ENCODE measurements at regions not wholly inside any gene's neighbourhood (a gene's known extent, or its start where the extent isn't known, plus 50 kb on each side); places are given as distances from the start of the nearest gene placed in this dataset.

DNA sequence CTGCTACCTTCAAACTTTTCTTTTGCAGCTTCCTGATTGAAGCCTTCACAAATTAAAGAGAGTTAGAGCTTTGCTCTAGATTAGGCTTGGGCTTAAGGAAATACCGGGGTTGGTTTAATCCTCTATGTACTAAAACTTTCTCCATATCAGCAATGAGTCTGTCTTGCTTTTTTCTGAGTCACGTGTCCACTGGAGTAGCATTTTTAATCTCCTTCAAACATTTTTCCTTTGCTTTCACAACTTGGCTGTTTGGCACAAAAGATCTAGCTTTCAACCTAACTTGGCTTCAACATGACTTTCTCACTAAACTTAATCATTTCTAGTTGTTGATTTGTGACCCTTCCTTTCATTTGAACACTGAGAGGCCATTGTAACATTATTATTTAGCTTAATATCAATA is 261.6 kb downstream of the PLK2 start:
- whole genome bisulfite sequencing (ENCODE audit: low lambda C conversion rate, missing lambda C conversion rate), result 54% methylated on average over 2 of the region's 2 CpGs
- H4K20me1 ChIP-seq (ENCODE audit: insufficient read depth, poor library complexity, severe bottlenecking), result no peaks in the 10 kb centered on the region
- no peaks in the 10 kb centered on the region for H3K27me3 ChIP-seq
- H2AFZ ChIP-seq, result no peak overlapping the region
- no peak overlapping the region for H3K4me2 ChIP-seq
- no peaks in the 10 kb centered on the region for H3K36me3 ChIP-seq (replicated peaks; ENCODE audit: insufficient read depth, low read depth)
- no peak overlapping the region for H3K4me3 ChIP-seq
- H3K4me1 ChIP-seq (ENCODE audit: insufficient read depth), result no peaks in the 10 kb centered on the region
- H3K79me2 ChIP-seq, result no peaks in the 10 kb centered on the region
- DNase-seq (ENCODE audit: low spot score), result no peak
- TF ChIP-seq, protein P1, sequence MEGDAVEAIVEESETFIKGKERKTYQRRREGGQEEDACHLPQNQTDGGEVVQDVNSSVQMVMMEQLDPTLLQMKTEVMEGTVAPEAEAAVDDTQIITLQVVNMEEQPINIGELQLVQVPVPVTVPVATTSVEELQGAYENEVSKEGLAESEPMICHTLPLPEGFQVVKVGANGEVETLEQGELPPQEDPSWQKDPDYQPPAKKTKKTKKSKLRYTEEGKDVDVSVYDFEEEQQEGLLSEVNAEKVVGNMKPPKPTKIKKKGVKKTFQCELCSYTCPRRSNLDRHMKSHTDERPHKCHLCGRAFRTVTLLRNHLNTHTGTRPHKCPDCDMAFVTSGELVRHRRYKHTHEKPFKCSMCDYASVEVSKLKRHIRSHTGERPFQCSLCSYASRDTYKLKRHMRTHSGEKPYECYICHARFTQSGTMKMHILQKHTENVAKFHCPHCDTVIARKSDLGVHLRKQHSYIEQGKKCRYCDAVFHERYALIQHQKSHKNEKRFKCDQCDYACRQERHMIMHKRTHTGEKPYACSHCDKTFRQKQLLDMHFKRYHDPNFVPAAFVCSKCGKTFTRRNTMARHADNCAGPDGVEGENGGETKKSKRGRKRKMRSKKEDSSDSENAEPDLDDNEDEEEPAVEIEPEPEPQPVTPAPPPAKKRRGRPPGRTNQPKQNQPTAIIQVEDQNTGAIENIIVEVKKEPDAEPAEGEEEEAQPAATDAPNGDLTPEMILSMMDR (IDR thresholded peaks at IDR 0.05; ENCODE audit: poor library complexity), result no peak
- TF ChIP-seq EZH2phosphoT487 (IDR thresholded peaks at IDR 0.05; ENCODE audit: low read depth, severe bottlenecking, unreplicated experiment) (no peak), EZH2 (IDR thresholded peaks at IDR 0.05; ENCODE audit: borderline replicate concordance) (no peak)
- H3K9me2 ChIP-seq (replicated peaks; ENCODE audit: insufficient read depth), result no peaks in the 10 kb centered on the region
- no peaks in the 10 kb centered on the region for H3K9me3 ChIP-seq (ENCODE audit: low read depth)
- no peak overlapping the region for H3K27ac ChIP-seq

- Histone ChIP-seq H4K20me1 (ENCODE audit: insufficient read depth, poor library complexity, severe bottlenecking) (no peaks in the 10 kb centered on the region), H3K27ac (no peak overlapping the region), H3K4me2 (no peak overlapping the region), H3K4me1 (ENCODE audit: insufficient read depth) (no peaks in the 10 kb centered on the region), H3K9me2 (replicated peaks; ENCODE audit: insufficient read depth) (no peaks in the 10 kb centered on the region), H2AFZ (no peak overlapping the region), H3K9me3 (ENCODE audit: low read depth) (no peaks in the 10 kb centered on the region), H3K4me3 (no peak overlapping the region), H3K36me3 (replicated peaks; ENCODE audit: insufficient read depth, low read depth) (no peaks in the 10 kb centered on the region), H3K79me2 (no peaks in the 10 kb centered on the region), H3K27me3 (no peaks in the 10 kb centered on the region)
- TF ChIP-seq EZH2 (IDR thresholded peaks at IDR 0.05; ENCODE audit: borderline replicate concordance) (no peak), EZH2phosphoT487 (IDR thresholded peaks at IDR 0.05; ENCODE audit: low read depth, severe bottlenecking, unreplicated experiment) (no peak)
- TF ChIP-seq, protein P1 (IDR thresholded peaks at IDR 0.05; ENCODE audit: poor library complexity), result no peak
- DNase-seq (ENCODE audit: low spot score), result no peak
Measured at GRCh38 chr5:58197875-58198274, 262.0 kb downstream of the PLK2 start.

- Histone ChIP-seq H3K36me3 (replicated peaks; ENCODE audit: insufficient read depth, low read depth) (no peaks in the 10 kb centered on the region), H3K4me1 (ENCODE audit: insufficient read depth) (no peaks in the 10 kb centered on the region), H3K4me2 (no peak overlapping the region), H3K27ac (no peak overlapping the region), H3K9me2 (replicated peaks; ENCODE audit: insufficient read depth) (no peaks in the 10 kb centered on the region), H3K27me3 (no peaks in the 10 kb centered on the region), H2AFZ (no peak overlapping the region), H3K79me2 (no peaks in the 10 kb centered on the region), H4K20me1 (ENCODE audit: insufficient read depth, poor library complexity, severe bottlenecking) (no peaks in the 10 kb centered on the region), H3K4me3 (no peak overlapping the region), H3K9me3 (ENCODE audit: low read depth) (no peaks in the 10 kb centered on the region)
- WGBS (ENCODE audit: low lambda C conversion rate, missing lambda C conversion rate), result 86% methylated on average over 1 of the region's 1 CpG
- no peak for DNase-seq (ENCODE audit: low spot score)
- no peak for TF ChIP-seq EZH2 (IDR thresholded peaks at IDR 0.05; ENCODE audit: borderline replicate concordance)
- TF ChIP-seq, protein P1 (IDR thresholded peaks at IDR 0.05; ENCODE audit: poor library complexity), result no peak
- TF ChIP-seq EZH2phosphoT487 (IDR thresholded peaks at IDR 0.05; ENCODE audit: low read depth, severe bottlenecking, unreplicated experiment), result no peak
Measured at GRCh38 chr5:58191443-58191842, 268.4 kb downstream of the PLK2 start.

GRCh38 chr5:58188262-58188651 is 271.6 kb downstream of the PLK2 start:
- no peak overlapping the region for H3K4me3 ChIP-seq

More at GRCh38 chr5:58188262-58188651, 271.6 kb downstream of the PLK2 start:
- no peaks in the 10 kb centered on the region for H4K20me1 ChIP-seq (ENCODE audit: insufficient read depth, poor library complexity, severe bottlenecking)
- no peaks in the 10 kb centered on the region for H3K9me3 ChIP-seq (ENCODE audit: low read depth)
- 42% methylated on average over 4 of the region's 4 CpGs for WGBS (ENCODE audit: low lambda C conversion rate, missing lambda C conversion rate)
- no peaks in the 10 kb centered on the region for H3K36me3 ChIP-seq (replicated peaks; ENCODE audit: insufficient read depth, low read depth)
- TF ChIP-seq, protein P1 (IDR thresholded peaks at IDR 0.05; ENCODE audit: poor library complexity), result no peak
- TF ChIP-seq EZH2 (IDR thresholded peaks at IDR 0.05; ENCODE audit: borderline replicate concordance), result no peak
- H3K27me3 ChIP-seq, result no peaks in the 10 kb centered on the region
- H3K79me2 ChIP-seq, result no peaks in the 10 kb centered on the region
- H3K4me2 ChIP-seq, result peak overlapping the region; percentile 3
- H2AFZ ChIP-seq, result no peak overlapping the region
- peak; percentile 8 for DNase-seq (ENCODE audit: low spot score)
- no peaks in the 10 kb centered on the region for H3K4me1 ChIP-seq (ENCODE audit: insufficient read depth)
- no peak overlapping the region for H3K27ac ChIP-seq
- no peaks in the 10 kb centered on the region for H3K9me2 ChIP-seq (replicated peaks; ENCODE audit: insufficient read depth)

Measured in hepatocyte (in vitro differentiated cells).